CD14-positive monocyte (primary cell): ENCODE measurements at regions not wholly inside any gene's neighbourhood (a gene's known extent, or its start where the extent isn't known, plus 50 kb on each side); places are given as distances from the start of the nearest gene placed in this dataset.
A peak's percentile ranks its signal among the peaks of the same experiment; 100 is the strongest.

Experiments used
- DNase-seq, 3 donors: peaks; one replicate each; pipeline ENCODE4 v3.0.0-alpha.2; 2011 to 2022
- H2AFZ ChIP-seq: 2 replicates; pipeline ENCODE4 v1.6.0; 2012; ENCODE audit warnings: mild to moderate bottlenecking, low read depth, low read length, inconsistent platforms; ENCODE audit not compliant: insufficient read depth, poor library complexity, severe bottlenecking
- H3K27ac ChIP-seq, 2 donors: 1 replicate in 1 of 2; 2 replicates in 1 of 2; pipeline ENCODE4 v1.5.1; 2012 to 2013; ENCODE audit warnings: low read length in 2 of 2, control low read depth in 1 of 2, inconsistent platforms in 1 of 2, low read depth in 1 of 2, mild to moderate bottlenecking in 1 of 2
- H3K27me3 ChIP-seq, 2 donors: one replicate each; pipeline versions ENCODE4 v1.6.0 to v1.6.1; 2011 to 2013; ENCODE audit warnings: low read length in 2 of 2; ENCODE audit not compliant: control insufficient read depth in 2 of 2, insufficient read depth in 2 of 2
- H3K36me3 ChIP-seq, 2 donors: replicated peaks in 1 of 2; 1 replicate in 1 of 2; 2 replicates in 1 of 2; pipeline versions ENCODE4 v1.5.1 to v1.6.1; 2012 to 2013; ENCODE audit warnings: low read length in 2 of 2, control low read depth in 1 of 2, inconsistent platforms in 1 of 2, mild to moderate bottlenecking in 1 of 2; ENCODE audit not compliant: insufficient read depth in 2 of 2, control insufficient read depth in 1 of 2
- H3K4me1 ChIP-seq, 2 donors: 1 replicate in 1 of 2; 2 replicates in 1 of 2; pipeline versions ENCODE4 v1.5.1 to v1.6.1; 2012 to 2013; ENCODE audit warnings: low read length in 2 of 2, control low read depth in 1 of 2, inconsistent platforms in 1 of 2, mild to moderate bottlenecking in 1 of 2, moderate library complexity in 1 of 2; ENCODE audit not compliant: insufficient read depth in 2 of 2, control insufficient read depth in 1 of 2
- H3K4me2 ChIP-seq: replicated peaks from 2 replicates; pipeline ENCODE3; 2012; ENCODE audit warnings: low read length, moderate library complexity, mild to moderate bottlenecking; ENCODE audit not compliant: poor library complexity, severe bottlenecking; ENCODE audit errors: extremely low read depth
- H3K4me3 ChIP-seq, 3 experiments: fragments of 200-600 bp in 1 of 3; sonication (generic) in 1 of 3; replicated peaks in 1 of 3; 1 replicate in 2 of 3; 2 replicates in 1 of 3; pipeline ENCODE4 v1.5.1; 2011 to 2013; ENCODE audit warnings: low read length in 3 of 3, mild to moderate bottlenecking in 3 of 3, control low read depth in 2 of 3, low read depth in 2 of 3, inconsistent platforms in 1 of 3, moderate library complexity in 1 of 3
- H3K79me2 ChIP-seq: 2 replicates; pipeline ENCODE4 v1.6.0; 2012; ENCODE audit warnings: mild to moderate bottlenecking, control low read depth, inconsistent platforms, low read length, moderate library complexity; ENCODE audit not compliant: insufficient read depth
- H3K9ac ChIP-seq: 2 replicates; pipeline ENCODE4 v1.6.0; 2017; ENCODE audit warnings: low read length, mild to moderate bottlenecking; ENCODE audit not compliant: insufficient read depth, poor library complexity, severe bottlenecking
- H3K9me3 ChIP-seq, 2 donors: replicated peaks in 1 of 2; 1 replicate in 1 of 2; 2 replicates in 1 of 2; pipeline versions ENCODE4 v1.5.1 to v1.6.1; 2012 to 2013; ENCODE audit warnings: low read length in 2 of 2, control low read depth in 1 of 2; ENCODE audit not compliant: control insufficient read depth in 1 of 2, insufficient read depth in 1 of 2
- H4K20me1 ChIP-seq: 2 replicates; pipeline ENCODE4 v1.6.0; 2012; ENCODE audit warnings: mild to moderate bottlenecking, low read length, control low read depth, moderate library complexity; ENCODE audit not compliant: insufficient read depth
- H3K27ac Mint-ChIP-seq, 7 donors: one replicate each; pipeline ENCODE4 v1.8.0; 2020; ENCODE audit warnings: mild to moderate bottlenecking in 7 of 7, mixed read lengths in 7 of 7, moderate library complexity in 6 of 7, inconsistent platforms in 2 of 7
- H3K27me3 Mint-ChIP-seq, 3 donors: one replicate each; pipeline ENCODE4 v1.8.0; 2021 to 2022; ENCODE audit warnings: low read depth in 3 of 3, mild to moderate bottlenecking in 3 of 3, mixed read lengths in 3 of 3, moderate library complexity in 3 of 3, inconsistent platforms in 1 of 3
- H3K36me3 Mint-ChIP-seq, 2 donors: one replicate each; pipeline ENCODE4 v1.8.0; 2020; ENCODE audit warnings: mixed read lengths in 2 of 2, inconsistent platforms in 1 of 2, mild to moderate bottlenecking in 1 of 2
- H3K4me1 Mint-ChIP-seq: one replicate; pipeline ENCODE4 v1.8.0; 2020; ENCODE audit warnings: mild to moderate bottlenecking, mixed read lengths
- H3K4me3 Mint-ChIP-seq, 2 donors: one replicate each; pipeline ENCODE4 v1.8.0; 2020; ENCODE audit warnings: mild to moderate bottlenecking in 2 of 2, mixed read lengths in 2 of 2, moderate library complexity in 1 of 2
- H3K9me3 Mint-ChIP-seq, 7 donors: one replicate each; pipeline ENCODE4 v1.8.0; 2020 to 2022; ENCODE audit warnings: mixed read lengths in 7 of 7, mild to moderate bottlenecking in 6 of 7, moderate library complexity in 6 of 7, inconsistent platforms in 2 of 7
- CTCF ChIP-seq: fragments of 200-600 bp; IDR thresholded peaks from one replicate; pipeline ENCODE4 v1.8.0; 2022; ENCODE audit warnings: antibody characterized with exemption, mild to moderate bottlenecking
- WGBS: methylation state at CpG from one replicate; pipeline ENCODE4 v1.1.5; 2013; ENCODE audit warnings: missing lambda C conversion rate; ENCODE audit not compliant: insufficient coverage; 5-methylcytosine and 5-hydroxymethylcytosine counted together
- intact Hi-C, 2 donors: fragments of 100-400 bp; cut with micrococcal nuclease; formaldehyde crosslinking; loops; one replicate each; pipeline versions ENCODE4 v1.15.0 to v1.15.1; 2023

- Histone ChIP-seq H3K9me3 (no peaks in the 10 kb centered on the region), H4K20me1 (no peaks in the 10 kb centered on the region), H3K4me2 (no peak overlapping the region), H3K9ac (peak overlapping the region; percentile 58), H2AFZ (no peak overlapping the region), H3K27me3 (no peaks in the 10 kb centered on the region), H3K27ac (peak overlapping the region; percentile 93 to 98), H3K4me1 (peaks cover 47 to 52% of the 10 kb centered on the region in 2 donors), H3K36me3 (no peaks in the 10 kb centered on the region), H3K4me3 (no peak overlapping the region), H3K79me2 (no peaks in the 10 kb centered on the region)
- peaks cover 64% of the 10 kb centered on the region for H3K4me1 Mint-ChIP-seq
- intact Hi-C loops: loop anchor here (5.0 to 10.0 kb wide), 4 partner anchors 64 to 226 kb away; partner anchors contain the start of gene TRIM13 (in 1 of the 2)
- H3K27ac Mint-ChIP-seq: peak overlapping the region; percentile 95 to 99 (median 98)
- H3K36me3 Mint-ChIP-seq: peaks cover 4 to 8% of the 10 kb centered on the region in 2 donors
- TF ChIP-seq CTCF: no peak
- DNase-seq: peak; percentile 84 to 94 (median 94)
- no CpG with 5 or more reads among the region's 4 CpGs for WGBS
- no peaks in the 10 kb centered on the region for H3K27me3 Mint-ChIP-seq
- H3K9me3 Mint-ChIP-seq: peaks cover 0 to 5% (median 2%) of the 10 kb centered on the region in 7 donors
- H3K4me3 Mint-ChIP-seq: no peak overlapping the region
Observed at GRCh38 chr13:50220938-50221337, 205.7 kb downstream of the KCNRG start.

- Histone ChIP-seq H3K27ac (peak overlapping the region; percentile 93 to 98), H4K20me1 (no peaks in the 10 kb centered on the region), H2AFZ (peak overlapping the region; percentile 4), H3K4me3 (peak overlapping the region in 1 of 3 experiments; percentile 13), H3K9ac (peak overlapping the region; percentile 58), H3K4me2 (peak overlapping the region; percentile 42), H3K79me2 (no peaks in the 10 kb centered on the region), H3K27me3 (no peaks in the 10 kb centered on the region), H3K4me1 (peaks cover 51 to 62% of the 10 kb centered on the region in 2 donors), H3K36me3 (no peaks in the 10 kb centered on the region), H3K9me3 (no peaks in the 10 kb centered on the region)
- Mint-ChIP-seq H3K27ac (peak overlapping the region; percentile 95 to 99 (median 98)), H3K36me3 (peaks cover 4 to 8% of the 10 kb centered on the region in 2 donors), H3K9me3 (peaks cover 0 to 5% (median 3%) of the 10 kb centered on the region in 7 donors), H3K4me3 (peak overlapping the region; percentile 58 to 75), H3K4me1 (peaks cover 69% of the 10 kb centered on the region), H3K27me3 (no peaks in the 10 kb centered on the region)
- intact Hi-C loops: loop anchor here (2.0 to 10.0 kb wide), 5 partner anchors 14 to 228 kb away; partner anchors contain the start of gene TRIM13 (in 1 of the 2)
- DNase-seq: peak; percentile 94 to 99 (median 96)
- 5% methylated on average over 11 of the region's 13 CpGs for WGBS
- TF ChIP-seq CTCF: no peak
Observed at GRCh38 chr13:50222569-50223332, 207.5 kb downstream of the KCNRG start.
